ENCODE measurements at regions not wholly inside any gene's neighbourhood (a gene's known extent, or its start where the extent isn't known, plus 50 kb on each side); places are given as distances from the start of the nearest gene placed in this dataset.

- DNase-seq (ENCODE audit: low read depth, low spot score), result no peak
These were observed 193.1 kb upstream of the KLF14 start for GRCh38 chr7:130927062-130927461.

GRCh38 chr7:130927564-130927963 is 193.6 kb upstream of the KLF14 start:
- no peak for DNase-seq (ENCODE audit: low read depth, low spot score)

DNA sequence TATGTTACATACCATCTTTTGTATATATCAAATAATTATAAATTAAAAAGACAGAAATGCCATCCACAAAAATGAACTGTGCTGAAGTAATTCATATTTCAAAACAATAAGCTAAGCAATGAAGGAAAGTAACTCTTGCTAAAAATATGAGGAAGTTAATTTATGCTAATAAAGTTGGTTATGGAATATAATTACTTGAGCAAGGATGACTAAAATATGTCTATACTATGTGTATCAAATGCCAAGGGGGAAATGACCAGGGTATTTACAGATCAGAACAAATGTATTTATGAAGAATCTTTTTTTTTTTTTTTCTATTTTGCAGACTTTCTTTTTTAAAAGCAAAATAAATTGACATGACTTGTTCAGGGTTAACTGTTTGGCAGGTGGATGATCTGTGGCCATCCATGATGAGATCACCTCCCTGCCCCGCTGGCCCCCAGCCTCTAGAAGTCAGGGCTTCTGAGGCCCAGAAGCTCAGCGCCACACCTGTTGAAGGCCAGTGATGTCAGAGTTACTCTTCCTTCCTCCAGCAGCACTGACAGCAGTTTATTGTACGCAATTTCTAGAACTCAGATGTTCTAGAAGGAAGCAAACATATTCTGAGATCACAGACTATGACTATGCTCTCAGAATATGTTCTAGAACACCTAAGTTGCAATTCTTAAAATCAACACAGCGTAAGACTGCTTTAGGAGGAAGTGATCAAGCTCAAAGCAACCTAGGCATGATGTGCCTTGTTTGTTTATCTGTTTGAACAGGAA is 196.1 kb upstream of the KLF14 start:
- no peak for DNase-seq (ENCODE audit: low read depth, low spot score)

GRCh38 chr7:130930681-130931080 is 196.7 kb upstream of the KLF14 start:
- DNase-seq (ENCODE audit: low read depth, low spot score), result no peak

- no peak for DNase-seq (ENCODE audit: low read depth, low spot score)
These were observed 197.4 kb upstream of the KLF14 start for GRCh38 chr7:130931423-130931822.

GRCh38 chr7:130932088-130932487 is 198.1 kb upstream of the KLF14 start:
- DNase-seq (ENCODE audit: low read depth, low spot score), result no peak

DNA sequence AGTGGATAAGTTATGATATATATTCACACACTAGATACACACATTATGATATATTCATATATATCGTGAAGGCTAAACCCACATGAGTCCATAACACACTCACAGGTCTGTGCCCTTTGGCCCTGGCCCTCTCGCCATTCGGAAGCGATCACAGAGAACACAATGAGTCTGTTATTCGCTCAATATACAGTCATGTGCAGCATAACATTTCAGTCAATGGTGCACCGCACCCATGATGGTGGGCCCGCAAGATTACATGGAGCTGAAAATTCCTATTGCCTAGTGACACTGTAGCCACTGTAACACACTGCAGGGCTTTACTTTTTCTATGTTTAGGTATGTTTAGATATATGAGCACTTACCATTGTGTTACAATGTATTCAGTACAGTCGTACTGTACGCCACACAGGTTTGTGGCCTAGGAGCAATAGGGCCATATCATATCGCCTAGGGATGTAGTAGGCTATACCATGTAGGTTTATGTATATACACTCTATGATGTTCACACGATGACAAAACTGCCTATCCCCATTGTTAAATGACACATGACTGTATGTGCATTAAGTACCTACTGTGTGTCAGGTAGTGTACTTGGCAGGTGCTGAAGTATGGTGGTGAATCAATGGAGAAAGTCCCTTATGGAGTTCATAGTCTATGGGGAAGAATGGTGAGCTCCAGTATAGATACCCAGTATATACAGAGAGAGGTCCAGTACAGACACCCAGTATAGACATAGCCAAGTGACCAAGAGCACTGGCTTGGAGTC is 198.8 kb upstream of the KLF14 start:
- DNase-seq (ENCODE audit: low read depth, low spot score), result no peak

GRCh38 chr7:130933919-130934318 is 199.9 kb upstream of the KLF14 start:
- DNase-seq (ENCODE audit: low read depth, low spot score), result no peak

- no peak for DNase-seq (ENCODE audit: low read depth, low spot score)
These were observed 201.7 kb upstream of the KLF14 start for GRCh38 chr7:130935564-130936157.

GRCh38 chr7:130936202-130936931 is 202.4 kb upstream of the KLF14 start:
- DNase-seq (ENCODE audit: low read depth, low spot score), result no peak

DNA sequence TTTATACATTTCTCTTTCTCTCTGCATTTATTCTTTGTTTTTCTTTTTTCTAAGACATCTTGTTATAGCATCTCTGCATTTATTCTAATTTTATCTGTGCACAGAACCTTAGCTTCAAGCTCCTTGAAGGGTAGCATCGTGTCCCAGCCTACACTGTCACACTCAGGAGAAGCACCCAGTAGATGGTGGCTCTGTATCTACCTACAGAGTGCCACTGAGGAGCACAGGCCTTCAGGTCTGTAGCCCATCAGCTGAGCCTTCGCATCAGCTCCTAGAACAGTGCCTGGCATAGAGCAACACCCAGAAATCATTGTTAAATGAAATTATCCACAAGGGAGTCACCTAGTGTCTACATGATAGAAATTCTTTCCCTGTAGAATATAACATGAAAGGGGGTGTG is 203.0 kb upstream of the KLF14 start:
- no peak for DNase-seq (ENCODE audit: low read depth, low spot score)

DNA sequence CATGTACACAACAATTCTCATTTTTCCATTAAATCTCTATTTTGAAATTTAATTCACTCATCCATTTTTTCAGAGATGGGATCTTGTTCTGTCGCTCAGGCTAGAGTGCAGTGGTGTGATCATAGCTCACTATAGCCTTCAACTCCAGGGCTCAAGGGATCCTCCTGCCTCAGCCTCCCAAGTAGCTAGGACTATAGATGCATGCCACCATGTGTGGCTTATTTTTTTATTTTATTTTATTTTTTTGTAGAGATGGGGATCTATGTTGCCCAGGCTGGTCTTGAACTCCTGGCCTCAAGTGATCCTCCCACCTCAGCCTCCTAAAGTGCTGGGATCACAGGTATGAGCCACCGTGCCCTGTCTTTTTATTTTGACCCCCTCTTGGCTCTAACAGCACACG is 203.8 kb upstream of the KLF14 start:
- DNase-seq (ENCODE audit: low read depth, low spot score), result no peak

DNA sequence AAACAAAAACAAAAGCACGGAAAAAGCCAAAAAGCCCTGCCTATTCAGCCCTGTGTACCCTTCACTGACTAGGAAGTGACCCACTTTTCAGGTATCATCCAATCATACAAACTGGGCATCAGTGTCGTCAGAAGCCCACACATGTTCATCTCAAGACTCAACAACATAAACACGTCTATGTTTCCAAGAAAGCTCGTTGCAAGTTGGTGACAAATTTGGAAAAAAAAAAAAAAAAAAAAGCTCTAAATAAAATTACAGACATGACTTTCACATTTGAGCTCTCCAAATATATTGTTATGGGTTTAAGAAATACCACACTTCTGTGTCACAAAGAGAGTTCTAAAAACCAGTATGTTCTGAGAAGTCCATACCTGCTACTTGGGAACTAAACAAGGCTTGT is 204.7 kb upstream of the KLF14 start:
- no peak for DNase-seq (ENCODE audit: low read depth, low spot score)

DNA sequence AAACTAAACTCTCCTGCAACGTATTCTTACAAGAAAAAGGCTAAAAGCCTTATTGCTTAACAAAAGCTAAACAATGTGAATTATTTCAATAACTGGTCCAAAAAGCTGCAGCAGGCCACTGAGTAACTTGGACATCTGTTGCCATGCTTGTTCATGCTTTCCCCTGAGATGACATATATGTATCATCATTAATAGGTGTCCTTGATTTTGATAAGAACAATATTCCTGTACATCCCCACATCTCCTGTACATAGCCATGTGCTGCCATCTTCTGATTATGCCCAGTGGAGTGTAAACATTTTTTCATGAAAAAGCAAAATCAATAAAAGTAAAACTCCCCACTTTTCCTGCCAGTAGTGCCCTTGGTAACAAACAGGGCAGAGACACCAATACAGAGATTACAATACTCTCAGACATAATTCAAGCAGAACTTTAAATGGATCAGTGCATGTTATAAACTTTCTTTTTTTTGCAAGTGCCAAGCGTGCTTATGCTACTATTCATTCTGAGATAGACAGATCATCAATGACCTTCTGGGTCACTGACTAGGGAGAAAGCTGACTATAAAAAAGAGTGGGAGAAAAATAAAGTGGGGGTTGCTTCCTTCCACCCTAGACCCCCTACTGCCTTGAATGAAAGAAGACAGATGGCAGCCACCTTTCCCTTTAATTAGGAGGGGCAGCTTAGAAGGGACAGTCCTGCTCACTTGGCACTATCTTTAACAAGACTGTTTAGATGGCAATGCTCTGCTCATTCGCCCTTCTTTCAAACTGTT is 205.5 kb upstream of the KLF14 start:
- DNase-seq (ENCODE audit: low read depth, low spot score), result no peak

DNA sequence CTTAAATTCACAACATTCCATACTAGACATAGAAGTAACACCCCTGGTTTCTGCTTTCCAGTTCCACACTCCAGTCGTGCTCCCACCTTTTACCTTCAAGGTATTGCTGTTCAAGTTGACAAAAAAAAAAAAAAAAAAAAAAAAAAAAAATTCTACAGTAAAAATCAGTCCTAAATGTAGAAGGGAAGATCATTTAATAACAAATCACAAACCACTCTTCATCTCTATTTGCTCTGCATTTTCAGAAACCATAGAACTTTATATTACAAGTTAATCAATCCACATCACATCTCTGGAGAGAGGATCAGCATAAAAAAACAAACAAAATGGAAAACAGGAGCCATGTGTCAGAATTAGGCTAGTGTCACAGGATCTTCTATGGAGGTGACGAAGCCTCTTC is 206.3 kb upstream of the KLF14 start:
- no peak for DNase-seq (ENCODE audit: low read depth, low spot score)

DNA sequence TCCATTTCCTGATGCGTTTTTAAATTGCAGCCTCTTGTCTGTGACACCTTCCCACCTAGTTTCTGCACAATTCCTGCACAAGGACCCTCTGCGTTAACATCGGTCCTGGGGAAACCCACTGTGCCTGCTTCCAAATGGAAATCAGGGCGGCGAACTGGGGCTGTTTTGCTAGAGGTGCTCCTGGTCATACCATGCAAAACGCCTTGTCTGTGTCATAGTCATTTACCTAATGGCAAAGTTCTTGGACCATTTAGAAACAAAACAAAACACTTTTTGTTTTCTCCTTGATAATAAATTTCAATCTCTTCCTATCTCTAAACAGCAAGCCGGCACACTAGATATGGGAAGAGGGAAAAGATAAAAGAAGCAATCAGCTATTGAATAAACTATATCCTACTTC is 206.9 kb upstream of the KLF14 start:
- DNase-seq (ENCODE audit: low read depth, low spot score), result no peak

GRCh38 chr7:130941322-130942210 is 207.6 kb upstream of the KLF14 start:
- no peak for DNase-seq (ENCODE audit: low read depth, low spot score)

GRCh38 chr7:130942211-130942964 is 208.4 kb upstream of the KLF14 start:
- no peak for DNase-seq (ENCODE audit: low read depth, low spot score)

DNA sequence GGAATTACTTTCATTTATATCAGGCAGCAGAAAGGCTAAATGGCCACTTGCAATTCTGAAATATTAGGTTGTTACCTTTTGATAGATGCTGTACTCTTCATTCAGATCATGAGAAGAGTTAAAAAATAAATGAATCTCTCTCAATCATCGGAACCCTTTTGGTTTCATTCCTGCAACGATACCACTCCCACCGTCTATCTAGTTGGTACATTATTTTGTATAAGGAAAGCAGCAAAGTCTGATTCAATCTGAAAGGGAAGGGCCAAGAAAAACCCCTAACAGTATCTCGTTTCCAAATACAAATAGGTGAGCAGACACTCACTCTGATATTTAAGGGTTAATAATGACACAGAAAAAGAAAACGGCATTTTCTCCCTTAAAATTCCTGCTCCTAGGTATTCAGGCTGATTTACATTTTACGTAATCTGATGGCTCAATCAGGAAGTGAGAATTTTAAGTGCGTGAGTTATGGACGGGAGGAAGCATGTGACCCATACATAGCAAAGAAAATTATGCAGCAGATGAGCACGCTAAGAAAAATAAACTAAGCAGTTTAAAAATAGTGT is 209.4 kb upstream of the KLF14 start:
- DNase-seq (ENCODE audit: low read depth, low spot score), result no peak

Data from ELF-1 (cell line).